Prostate gland (tissue), 2 donors: ENCODE measurements at regions not wholly inside any gene's neighbourhood (a gene's known extent, or its start where the extent isn't known, plus 50 kb on each side); places are given as distances from the start of the nearest gene placed in this dataset.
"Not testable (repeated sequence)": the region's sequence is repeated elsewhere in the genome, so short reads cannot be mapped to it uniquely, and the experiment has no call there.

Experiments
- POLR2AphosphoS5 ChIP-seq: sonication (generic); formaldehyde crosslinking; IDR thresholded peaks from one replicate; pipeline ENCODE4 v1.6.1; 2017; ENCODE audit warnings: antibody characterized with exemption
- TF ChIP-seq, protein P1 (sequence below), 4 experiments: fragments of 200-600 bp in 2 of 4; fragments of 450-650 bp in 2 of 4; sonication (generic) in 2 of 4; IDR thresholded peaks; 1 replicate in 3 of 4; 2 replicates in 1 of 4; pipeline ENCODE4 v1.5.1; 2016 to 2019; ENCODE audit warnings: antibody characterized with exemption in 4 of 4, mild to moderate bottlenecking in 2 of 4, moderate library complexity in 2 of 4

DNA sequence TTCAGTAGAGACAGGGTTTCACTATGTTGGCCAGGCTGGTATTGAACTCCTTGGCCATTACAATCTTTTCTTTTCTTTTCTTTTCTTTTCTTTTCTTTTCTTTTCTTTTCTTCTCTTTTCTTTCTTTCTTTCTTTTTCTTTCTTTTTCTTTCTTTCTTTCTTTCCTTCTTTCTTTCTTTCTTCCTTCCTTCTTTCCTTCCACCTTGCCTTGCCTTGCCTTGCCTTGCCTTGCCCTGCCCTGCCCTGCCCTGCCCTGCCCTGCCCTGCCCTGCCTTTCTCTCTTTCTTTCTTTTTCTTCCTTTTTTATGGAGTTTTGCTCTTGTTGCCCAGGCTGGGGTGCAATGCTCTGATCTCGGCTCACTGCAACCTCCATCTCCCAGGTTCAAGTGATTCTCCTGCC is 112.5 kb upstream of the HAO2 start:
- TF ChIP-seq, protein P1, sequence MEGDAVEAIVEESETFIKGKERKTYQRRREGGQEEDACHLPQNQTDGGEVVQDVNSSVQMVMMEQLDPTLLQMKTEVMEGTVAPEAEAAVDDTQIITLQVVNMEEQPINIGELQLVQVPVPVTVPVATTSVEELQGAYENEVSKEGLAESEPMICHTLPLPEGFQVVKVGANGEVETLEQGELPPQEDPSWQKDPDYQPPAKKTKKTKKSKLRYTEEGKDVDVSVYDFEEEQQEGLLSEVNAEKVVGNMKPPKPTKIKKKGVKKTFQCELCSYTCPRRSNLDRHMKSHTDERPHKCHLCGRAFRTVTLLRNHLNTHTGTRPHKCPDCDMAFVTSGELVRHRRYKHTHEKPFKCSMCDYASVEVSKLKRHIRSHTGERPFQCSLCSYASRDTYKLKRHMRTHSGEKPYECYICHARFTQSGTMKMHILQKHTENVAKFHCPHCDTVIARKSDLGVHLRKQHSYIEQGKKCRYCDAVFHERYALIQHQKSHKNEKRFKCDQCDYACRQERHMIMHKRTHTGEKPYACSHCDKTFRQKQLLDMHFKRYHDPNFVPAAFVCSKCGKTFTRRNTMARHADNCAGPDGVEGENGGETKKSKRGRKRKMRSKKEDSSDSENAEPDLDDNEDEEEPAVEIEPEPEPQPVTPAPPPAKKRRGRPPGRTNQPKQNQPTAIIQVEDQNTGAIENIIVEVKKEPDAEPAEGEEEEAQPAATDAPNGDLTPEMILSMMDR (IDR thresholded peaks at IDR 0.05), result not testable (repeated sequence)
- TF ChIP-seq POLR2AphosphoS5, result not testable (repeated sequence)
